ENCODE measurements at regions not wholly inside any gene's neighbourhood (a gene's known extent, or its start where the extent isn't known, plus 50 kb on each side); places are given as distances from the start of the nearest gene placed in this dataset.

- TF ChIP-seq CREB1 (IDR thresholded peaks at IDR 0.05; ENCODE audit: low read depth): no peak
- no peak for TF ChIP-seq E2F8 (IDR thresholded peaks at IDR 0.05; ENCODE audit: low read depth, partially characterized antibody)
- no peak for TF ChIP-seq NKRF (conservative IDR thresholded peaks at IDR 0.05)
- peak; percentile 20; the same call in 1 of the 2 replicates for TF ChIP-seq SMC3 (IDR thresholded peaks at IDR 0.05; ENCODE audit: borderline replicate concordance, low read length)
- TF ChIP-seq CTCF (IDR thresholded peaks at IDR 0.05 in 2 of 3, conservative IDR thresholded peaks at IDR 0.05 in 1 of 3; ENCODE audit: control insufficient read depth in 2 of 3, extremely low read depth in 1 of 3, insufficient read depth in 1 of 3, low read depth in 3 of 3, low read length in 3 of 3): peak; percentile 10 to 26 (median 13); a peak in 2 of 6 replicates
- no peak for TF ChIP-seq MTA2 (IDR thresholded peaks at IDR 0.05; ENCODE audit: low read depth)
- TF ChIP-seq RAD21 (IDR thresholded peaks at IDR 0.05; ENCODE audit: insufficient read depth, low read depth, low read length): peak; percentile 56
- TF ChIP-seq TCF12 (IDR thresholded peaks at IDR 0.05; ENCODE audit: low read depth, low read length): no peak
- TF ChIP-seq REST (IDR thresholded peaks at IDR 0.05; ENCODE audit: low read depth, low read length): no peak
- TF ChIP-seq NFIC (IDR thresholded peaks at IDR 0.05; ENCODE audit: low read depth, low read length): no peak
- no peak for TF ChIP-seq NRF1 (conservative IDR thresholded peaks at IDR 0.05; ENCODE audit: low read depth, low read length)
- no peak for TF ChIP-seq ATF3 (IDR thresholded peaks at IDR 0.05; ENCODE audit: borderline replicate concordance, extremely low read depth, low read depth, low read length)
- TF ChIP-seq ELK1 (IDR thresholded peaks at IDR 0.05; ENCODE audit: low read depth, low read length): no peak
Measured at GRCh38 chrX:87338510-87338909, 179.1 kb upstream of the KLHL4 start.

All from GM12878 (cell line).